PFSK-1 (cell line): ENCODE measurements at regions not wholly inside any gene's neighbourhood (a gene's known extent, or its start where the extent isn't known, plus 50 kb on each side); places are given as distances from the start of the nearest gene placed in this dataset.

ENCODE experiments used
- FOXP2 ChIP-seq: optimal IDR thresholded peaks from 2 replicates; pipeline ENCODE3; 2011; ENCODE audit warnings: borderline replicate concordance, control low read depth, inconsistent platforms; ENCODE audit not compliant: insufficient read depth; ENCODE audit errors: extremely low read length, extremely low read depth
- POLR2AphosphoS5 ChIP-seq: IDR thresholded peaks from 2 replicates; pipeline ENCODE4 v1.6.1; 2012; ENCODE audit warnings: low read depth, mild to moderate bottlenecking, control low read depth, low read length, moderate library complexity
- REST ChIP-seq, 2 experiments: IDR thresholded peaks; 2 replicates each; pipeline versions ENCODE4 v1.6.1 to v1.8.0; 2011 to 2012; ENCODE audit warnings: low read depth in 2 of 2, low read length in 2 of 2, control low read depth in 1 of 2, inconsistent platforms in 1 of 2, mild to moderate bottlenecking in 1 of 2, moderate library complexity in 1 of 2; ENCODE audit not compliant: insufficient read depth in 1 of 2
- SIN3A ChIP-seq: IDR thresholded peaks from 2 replicates; pipeline ENCODE4 v1.6.1; 2012; ENCODE audit warnings: mild to moderate bottlenecking, low read length, moderate library complexity, borderline replicate concordance; ENCODE audit not compliant: insufficient read depth
- TAF1 ChIP-seq: IDR thresholded peaks from 2 replicates; pipeline ENCODE4 v1.6.1; 2012; ENCODE audit warnings: low read length, control low read depth, borderline replicate concordance; ENCODE audit not compliant: insufficient read depth

- TF ChIP-seq FOXP2 (no peak), TAF1 (no peak), POLR2AphosphoS5 (no peak), REST (IDR thresholded peaks at IDR 0.05; ENCODE audit: insufficient read depth in 1 of 2, low read depth in 2 of 2, low read length in 2 of 2) (no peak), SIN3A (no peak)
Observed at GRCh38 chr5:124957063-124957462, 210.6 kb upstream of the ZNF608 start.

- TF ChIP-seq FOXP2 = no peak
- no peak for TF ChIP-seq POLR2AphosphoS5
- no peak for TF ChIP-seq SIN3A
- TF ChIP-seq REST (IDR thresholded peaks at IDR 0.05; ENCODE audit: insufficient read depth in 1 of 2, low read depth in 2 of 2, low read length in 2 of 2) = no peak
- no peak for TF ChIP-seq TAF1
Observed at GRCh38 chr5:124960266-124960665, 213.8 kb upstream of the ZNF608 start.

- TF ChIP-seq SIN3A = no peak
Observed at GRCh38 chr5:124961521-124961920, 215.1 kb upstream of the ZNF608 start.

- no peak for TF ChIP-seq TAF1
- no peak for TF ChIP-seq SIN3A
- no peak for TF ChIP-seq REST (IDR thresholded peaks at IDR 0.05; ENCODE audit: insufficient read depth in 1 of 2, low read depth in 2 of 2, low read length in 2 of 2)
Observed at GRCh38 chr5:124962111-124962510, 215.7 kb upstream of the ZNF608 start.

GRCh38 chr5:124962735-124963134, 216.3 kb upstream of the ZNF608 start:
- TF ChIP-seq FOXP2 = no peak
- no peak for TF ChIP-seq REST (IDR thresholded peaks at IDR 0.05; ENCODE audit: insufficient read depth in 1 of 2, low read depth in 2 of 2, low read length in 2 of 2)
